Coronary artery (tissue), 2 donors: ENCODE measurements at regions not wholly inside any gene's neighbourhood (a gene's known extent, or its start where the extent isn't known, plus 50 kb on each side); places are given as distances from the start of the nearest gene placed in this dataset.

Source experiments
- DNase-seq: peaks from one replicate; pipeline ENCODE4 v3.0.0-alpha.2; 2017; ENCODE audit warnings: low spot score
- H3K27ac ChIP-seq, 2 donors: fragments of 200-600 bp; sonication (generic); one replicate each; pipeline ENCODE4 v1.5.1; 2016 to 2019
- H3K4me3 ChIP-seq: fragments of 200-600 bp; sonication (generic); 2 replicates; pipeline ENCODE4 v1.5.1; 2016; ENCODE audit warnings: mild to moderate bottlenecking, moderate library complexity
- TF ChIP-seq, protein P1 (sequence below): fragments of 200-600 bp; sonication (generic); IDR thresholded peaks from one replicate; pipeline ENCODE4 v1.5.1; 2019; ENCODE audit warnings: antibody characterized with exemption

DNA sequence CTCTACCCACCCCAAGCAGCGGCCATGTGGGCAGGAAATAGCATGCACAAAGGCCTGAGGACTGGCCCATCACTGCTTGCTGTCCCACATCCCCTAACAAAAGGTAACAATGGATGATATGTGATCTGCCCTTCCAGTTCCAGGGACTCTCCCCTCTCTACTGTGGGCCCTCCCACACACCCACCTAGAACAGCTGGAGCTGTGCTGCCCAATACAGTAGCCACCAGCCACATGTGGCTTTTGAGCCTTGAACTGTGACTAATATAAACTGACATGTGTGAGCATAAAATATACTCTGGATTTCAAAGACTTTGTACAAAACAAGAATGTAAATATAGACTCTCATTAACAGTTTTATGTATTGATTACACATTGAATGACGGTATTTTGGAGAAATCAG is 78.1 kb downstream of the C5orf15 start:
- no peak overlapping the region for H3K4me3 ChIP-seq
- TF ChIP-seq, protein P1, sequence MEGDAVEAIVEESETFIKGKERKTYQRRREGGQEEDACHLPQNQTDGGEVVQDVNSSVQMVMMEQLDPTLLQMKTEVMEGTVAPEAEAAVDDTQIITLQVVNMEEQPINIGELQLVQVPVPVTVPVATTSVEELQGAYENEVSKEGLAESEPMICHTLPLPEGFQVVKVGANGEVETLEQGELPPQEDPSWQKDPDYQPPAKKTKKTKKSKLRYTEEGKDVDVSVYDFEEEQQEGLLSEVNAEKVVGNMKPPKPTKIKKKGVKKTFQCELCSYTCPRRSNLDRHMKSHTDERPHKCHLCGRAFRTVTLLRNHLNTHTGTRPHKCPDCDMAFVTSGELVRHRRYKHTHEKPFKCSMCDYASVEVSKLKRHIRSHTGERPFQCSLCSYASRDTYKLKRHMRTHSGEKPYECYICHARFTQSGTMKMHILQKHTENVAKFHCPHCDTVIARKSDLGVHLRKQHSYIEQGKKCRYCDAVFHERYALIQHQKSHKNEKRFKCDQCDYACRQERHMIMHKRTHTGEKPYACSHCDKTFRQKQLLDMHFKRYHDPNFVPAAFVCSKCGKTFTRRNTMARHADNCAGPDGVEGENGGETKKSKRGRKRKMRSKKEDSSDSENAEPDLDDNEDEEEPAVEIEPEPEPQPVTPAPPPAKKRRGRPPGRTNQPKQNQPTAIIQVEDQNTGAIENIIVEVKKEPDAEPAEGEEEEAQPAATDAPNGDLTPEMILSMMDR: no peak
- DNase-seq: no peak
- H3K27ac ChIP-seq: no peak overlapping the region

DNA sequence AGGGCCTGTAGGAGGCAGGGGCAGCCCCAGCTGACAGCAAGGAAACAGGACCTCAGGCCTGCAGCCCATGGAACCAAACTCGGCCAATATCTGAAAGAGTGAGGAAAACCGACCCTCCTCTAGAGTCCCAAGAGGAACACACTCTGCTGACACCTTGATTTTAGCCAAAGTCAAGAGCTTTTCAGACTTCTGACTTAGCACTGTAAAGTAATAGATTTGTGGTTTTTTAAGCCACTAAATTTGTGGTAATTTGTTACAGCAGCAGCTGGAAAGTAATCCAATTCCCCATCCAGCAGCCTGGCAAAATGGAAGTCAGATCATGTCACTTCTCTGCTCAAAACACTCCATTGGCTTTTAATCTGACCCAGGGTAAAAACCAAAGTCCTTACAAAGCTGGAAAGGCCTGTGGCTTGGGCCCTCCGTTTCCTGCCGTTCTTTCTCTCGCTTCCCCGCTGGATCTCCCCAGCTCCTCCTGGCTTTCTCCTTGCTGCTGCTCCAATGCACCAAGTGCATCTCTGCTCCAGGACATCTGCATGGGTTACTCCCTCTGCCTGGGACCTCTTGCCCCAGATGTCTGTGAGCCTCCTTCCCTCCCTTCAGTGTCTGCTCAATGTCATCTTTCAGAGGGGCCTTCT is 79.0 kb downstream of the C5orf15 start:
- Histone ChIP-seq H3K4me3 (no peak overlapping the region), H3K27ac (no peak overlapping the region)
- no peak for DNase-seq
- TF ChIP-seq, protein P1: no peak

DNA sequence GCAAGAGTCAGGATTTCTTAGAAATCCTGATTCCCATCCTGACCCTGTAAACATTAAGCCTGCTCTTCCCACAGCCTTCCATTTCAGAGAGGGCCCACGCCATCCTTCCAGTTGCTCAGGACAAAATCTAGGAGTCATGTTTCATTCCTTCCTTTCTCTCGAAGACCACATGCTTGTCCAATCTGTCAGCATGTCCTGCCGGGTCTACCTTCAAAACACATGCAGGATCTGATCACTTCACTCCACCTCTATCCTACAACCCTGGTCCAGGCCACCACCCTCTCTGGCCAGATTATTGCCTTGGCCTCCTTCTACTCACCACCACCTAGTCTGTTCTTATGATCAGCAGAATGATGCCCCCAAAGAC is 79.8 kb downstream of the C5orf15 start:
- Histone ChIP-seq H3K4me3 (no peak overlapping the region), H3K27ac (no peak overlapping the region)
- no peak for DNase-seq
- TF ChIP-seq, protein P1: no peak

DNA sequence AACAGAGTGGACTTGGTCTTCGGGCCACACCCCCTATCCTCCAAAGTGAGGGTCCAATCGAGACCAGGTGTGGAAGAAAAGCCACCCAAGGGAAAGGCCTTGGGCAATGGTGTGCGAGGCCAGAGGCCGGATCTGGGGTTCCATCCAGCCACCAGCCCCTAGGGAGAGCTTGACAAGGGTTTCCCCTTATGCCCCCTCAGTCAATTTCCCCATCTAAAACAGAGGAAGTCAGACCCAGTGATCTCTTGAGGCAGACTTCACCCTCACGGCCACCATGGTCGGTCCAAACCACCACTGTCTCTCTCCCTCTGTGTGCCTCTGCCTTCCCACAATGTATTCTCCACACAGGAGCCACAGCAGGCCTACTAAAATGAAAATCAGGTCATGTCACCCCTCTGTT is 82.9 kb downstream of the C5orf15 start:
- DNase-seq: no peak
- TF ChIP-seq, protein P1: no peak
- Histone ChIP-seq H3K27ac (no peak overlapping the region), H3K4me3 (no peak overlapping the region)

DNA sequence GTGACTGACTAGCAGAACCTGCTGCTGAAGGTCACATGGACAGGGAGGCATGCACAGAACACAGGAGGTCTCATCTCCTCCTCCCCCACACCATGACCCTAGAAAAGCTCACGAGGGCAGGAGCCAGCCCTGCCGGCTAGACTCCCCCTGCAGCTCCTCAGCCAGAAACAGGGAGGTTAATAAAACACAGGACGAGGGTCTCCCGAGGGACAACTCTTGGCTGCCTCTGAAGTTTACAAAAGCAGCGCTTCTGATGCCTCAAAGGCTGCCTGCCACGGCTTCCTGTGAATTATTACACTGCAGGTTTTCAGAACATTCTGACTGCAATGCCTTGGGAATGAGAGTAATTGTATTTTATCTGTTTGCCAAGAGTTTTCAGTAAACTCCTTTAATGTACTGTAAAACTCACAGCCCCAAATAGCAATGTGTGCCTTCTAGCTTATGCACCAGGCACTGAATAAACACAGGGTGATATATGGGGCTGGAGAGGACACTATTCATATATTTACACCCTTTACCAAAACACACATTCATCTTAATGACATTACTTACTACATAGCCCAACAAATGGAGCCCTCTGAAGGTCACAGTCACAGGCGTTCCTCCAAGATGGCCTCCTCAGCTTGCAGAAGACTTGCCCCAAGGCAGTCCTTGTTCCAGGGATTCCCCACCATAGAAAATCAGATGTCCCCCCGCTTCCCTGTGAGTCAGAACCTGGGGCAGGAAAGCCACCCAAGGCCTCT is 83.7 kb downstream of the C5orf15 start:
- no peak for DNase-seq
- TF ChIP-seq, protein P1: no peak
- H3K4me3 ChIP-seq: no peak overlapping the region
- H3K27ac ChIP-seq: no peak overlapping the region

DNA sequence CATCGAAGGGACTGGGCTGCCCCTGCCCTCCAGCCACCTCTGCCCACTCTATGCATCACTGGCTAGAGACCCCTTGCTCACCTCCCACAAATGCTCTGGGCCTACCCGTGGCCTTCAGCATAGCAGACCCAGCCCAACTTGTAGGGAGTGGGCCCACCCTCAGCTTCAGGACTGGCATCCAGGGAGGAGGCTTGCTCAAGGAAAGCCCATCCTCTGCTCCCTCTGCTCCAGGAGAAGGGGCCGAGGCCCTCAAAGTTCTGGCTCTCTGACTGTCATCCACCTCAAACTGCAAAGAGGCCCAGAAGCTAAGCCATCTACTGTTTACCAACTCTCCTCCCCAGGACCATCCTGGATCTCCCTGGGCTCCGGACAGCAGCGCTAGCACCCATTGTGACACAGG is 84.5 kb downstream of the C5orf15 start:
- DNase-seq: no peak
- H3K4me3 ChIP-seq: no peak overlapping the region
- TF ChIP-seq, protein P1: no peak
- no peak overlapping the region for H3K27ac ChIP-seq

DNA sequence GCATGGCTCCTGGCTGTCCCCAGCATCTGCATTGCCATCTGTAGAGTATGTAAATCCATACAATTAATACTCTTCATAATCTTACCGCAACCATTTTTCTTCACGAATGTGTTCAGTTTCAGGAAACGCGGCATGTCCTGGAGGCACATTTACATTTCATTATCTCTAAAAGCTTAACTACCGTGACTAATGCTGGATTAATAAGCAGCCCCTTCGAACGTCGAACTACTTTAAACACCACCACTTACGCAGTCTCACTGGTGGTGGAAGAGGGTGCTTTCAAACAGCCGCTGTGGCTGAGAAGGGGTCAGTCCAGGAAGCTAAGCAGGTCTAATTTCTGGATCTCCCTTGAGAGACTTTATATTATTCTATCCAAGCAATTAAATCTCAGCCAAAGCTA is 85.6 kb downstream of the C5orf15 start:
- Histone ChIP-seq H3K27ac (no peak overlapping the region), H3K4me3 (no peak overlapping the region)
- DNase-seq: no peak
- TF ChIP-seq, protein P1: no peak
